Osteoblast (primary cell): ENCODE measurements at regions not wholly inside any gene's neighbourhood (a gene's known extent, or its start where the extent isn't known, plus 50 kb on each side); places are given as distances from the start of the nearest gene placed in this dataset.

Experiments used
- DNase-seq: peaks from one replicate; pipeline ENCODE4 v3.0.0; 2011; ENCODE audit warnings: low spot score, mixed read lengths; ENCODE audit not compliant: insufficient read length; ENCODE audit errors: missing footprints
- H2AFZ ChIP-seq: 2 replicates; pipeline ENCODE4 v1.6.0; 2011; ENCODE audit warnings: mild to moderate bottlenecking, low read length
- H3K27ac ChIP-seq: 2 replicates; pipeline ENCODE4 v1.5.1; 2011; ENCODE audit warnings: mild to moderate bottlenecking, low read depth, low read length, moderate library complexity
- H3K27me3 ChIP-seq: 2 replicates; pipeline ENCODE4 v1.6.0; 2012; ENCODE audit warnings: mild to moderate bottlenecking, control low read depth, inconsistent platforms, low read length, moderate library complexity; ENCODE audit not compliant: insufficient read depth
- H3K36me3 ChIP-seq: 2 replicates; pipeline ENCODE4 v1.5.1; 2011; ENCODE audit warnings: mild to moderate bottlenecking, low read length, control low read depth, moderate library complexity; ENCODE audit not compliant: insufficient read depth
- H3K4me1 ChIP-seq: 2 replicates; pipeline ENCODE4 v1.5.1; 2011; ENCODE audit warnings: mild to moderate bottlenecking, low read length, control low read depth, moderate library complexity; ENCODE audit not compliant: insufficient read depth
- H3K4me2 ChIP-seq: 2 replicates; pipeline ENCODE4 v1.6.0; 2011; ENCODE audit warnings: mild to moderate bottlenecking, low read length; ENCODE audit not compliant: insufficient read depth
- H3K4me3 ChIP-seq: fragments of 200-600 bp; sonication (generic); 3 replicates; pipeline ENCODE4 v1.5.1; 2012; ENCODE audit warnings: mild to moderate bottlenecking, low read length, inconsistent platforms; ENCODE audit not compliant: insufficient read depth
- H3K79me2 ChIP-seq: 2 replicates; pipeline ENCODE4 v1.6.0; 2012; ENCODE audit warnings: mild to moderate bottlenecking, low read length, control low read depth, inconsistent platforms; ENCODE audit not compliant: insufficient read depth
- H3K9me3 ChIP-seq: 2 replicates; pipeline ENCODE4 v1.5.1; 2011; ENCODE audit warnings: low read depth, low read length, control low read depth
- H4K20me1 ChIP-seq: 2 replicates; pipeline ENCODE4 v1.6.0; 2012; ENCODE audit warnings: mild to moderate bottlenecking, low read length, control low read depth; ENCODE audit not compliant: insufficient read depth
- TF ChIP-seq, protein P1 (sequence below): IDR thresholded peaks from 2 replicates; pipeline ENCODE4 v1.5.1; 2011; ENCODE audit warnings: mild to moderate bottlenecking, low read depth, low read length, moderate library complexity; ENCODE audit errors: extremely low read depth

DNA sequence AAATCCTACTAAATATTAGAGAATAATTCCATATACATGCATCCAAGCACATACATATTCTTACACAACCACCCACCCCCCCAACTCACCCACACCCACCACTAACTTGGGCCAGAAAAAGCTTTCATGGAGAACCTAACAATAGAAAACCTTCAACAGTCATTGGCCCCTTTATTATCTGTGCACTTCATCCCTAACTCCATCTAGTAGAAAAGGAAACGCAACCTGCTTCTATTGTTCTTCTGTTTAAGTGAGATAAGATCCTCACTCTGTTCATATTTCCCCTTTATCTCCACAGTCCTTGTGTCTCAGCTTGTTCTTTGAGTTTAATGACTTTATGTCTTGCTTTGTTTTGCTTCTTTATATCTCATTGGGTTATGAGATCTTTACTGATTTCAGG lies 1740.2 kb upstream of the CELF4 start:
- Histone ChIP-seq H3K4me3 (no peak overlapping the region), H3K4me1 (no peaks in the 10 kb centered on the region), H3K27ac (no peak overlapping the region), H2AFZ (no peak overlapping the region), H3K4me2 (no peak overlapping the region), H3K9me3 (peaks cover 3% of the 10 kb centered on the region), H3K79me2 (no peaks in the 10 kb centered on the region), H4K20me1 (no peaks in the 10 kb centered on the region), H3K27me3 (no peaks in the 10 kb centered on the region), H3K36me3 (no peaks in the 10 kb centered on the region)
- no peak for DNase-seq
- TF ChIP-seq, protein P1, sequence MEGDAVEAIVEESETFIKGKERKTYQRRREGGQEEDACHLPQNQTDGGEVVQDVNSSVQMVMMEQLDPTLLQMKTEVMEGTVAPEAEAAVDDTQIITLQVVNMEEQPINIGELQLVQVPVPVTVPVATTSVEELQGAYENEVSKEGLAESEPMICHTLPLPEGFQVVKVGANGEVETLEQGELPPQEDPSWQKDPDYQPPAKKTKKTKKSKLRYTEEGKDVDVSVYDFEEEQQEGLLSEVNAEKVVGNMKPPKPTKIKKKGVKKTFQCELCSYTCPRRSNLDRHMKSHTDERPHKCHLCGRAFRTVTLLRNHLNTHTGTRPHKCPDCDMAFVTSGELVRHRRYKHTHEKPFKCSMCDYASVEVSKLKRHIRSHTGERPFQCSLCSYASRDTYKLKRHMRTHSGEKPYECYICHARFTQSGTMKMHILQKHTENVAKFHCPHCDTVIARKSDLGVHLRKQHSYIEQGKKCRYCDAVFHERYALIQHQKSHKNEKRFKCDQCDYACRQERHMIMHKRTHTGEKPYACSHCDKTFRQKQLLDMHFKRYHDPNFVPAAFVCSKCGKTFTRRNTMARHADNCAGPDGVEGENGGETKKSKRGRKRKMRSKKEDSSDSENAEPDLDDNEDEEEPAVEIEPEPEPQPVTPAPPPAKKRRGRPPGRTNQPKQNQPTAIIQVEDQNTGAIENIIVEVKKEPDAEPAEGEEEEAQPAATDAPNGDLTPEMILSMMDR = no peak

- TF ChIP-seq, protein P1 = no peak
- no peak for DNase-seq
Measured at GRCh38 chr18:39302481-39302880, 1736.9 kb upstream of the CELF4 start.

GRCh38 chr18:39299152-39299551 lies 1733.6 kb upstream of the CELF4 start:
- Histone ChIP-seq H2AFZ (no peak overlapping the region), H3K4me3 (no peak overlapping the region), H4K20me1 (no peaks in the 10 kb centered on the region), H3K4me2 (no peak overlapping the region), H3K36me3 (no peaks in the 10 kb centered on the region), H3K4me1 (no peaks in the 10 kb centered on the region), H3K27ac (no peak overlapping the region), H3K27me3 (no peaks in the 10 kb centered on the region), H3K9me3 (no peaks in the 10 kb centered on the region), H3K79me2 (no peaks in the 10 kb centered on the region)
- TF ChIP-seq, protein P1 = no peak
- no peak for DNase-seq

More at GRCh38 chr18:39302481-39302880, 1736.9 kb upstream of the CELF4 start:
- H3K9me3 ChIP-seq = no peaks in the 10 kb centered on the region
- H3K36me3 ChIP-seq = no peaks in the 10 kb centered on the region
- no peak overlapping the region for H2AFZ ChIP-seq
- H3K4me1 ChIP-seq = no peaks in the 10 kb centered on the region
- H3K4me2 ChIP-seq = no peak overlapping the region
- H3K4me3 ChIP-seq = no peak overlapping the region
- H3K79me2 ChIP-seq = no peaks in the 10 kb centered on the region
- no peaks in the 10 kb centered on the region for H4K20me1 ChIP-seq
- no peak overlapping the region for H3K27ac ChIP-seq
- H3K27me3 ChIP-seq = no peaks in the 10 kb centered on the region

GRCh38 chr18:39297225-39297624 lies 1731.6 kb upstream of the CELF4 start:
- no peaks in the 10 kb centered on the region for H4K20me1 ChIP-seq
- H3K27ac ChIP-seq = no peak overlapping the region
- no peak overlapping the region for H3K4me3 ChIP-seq
- TF ChIP-seq, protein P1 = no peak
- H3K79me2 ChIP-seq = no peaks in the 10 kb centered on the region
- H2AFZ ChIP-seq = no peak overlapping the region
- no peak for DNase-seq
- no peaks in the 10 kb centered on the region for H3K27me3 ChIP-seq
- H3K4me1 ChIP-seq = no peaks in the 10 kb centered on the region
- H3K9me3 ChIP-seq = no peaks in the 10 kb centered on the region
- H3K36me3 ChIP-seq = no peaks in the 10 kb centered on the region
- no peak overlapping the region for H3K4me2 ChIP-seq
